CD8-positive, alpha-beta memory T cell (primary cell): ENCODE measurements at regions not wholly inside any gene's neighbourhood (a gene's known extent, or its start where the extent isn't known, plus 50 kb on each side); places are given as distances from the start of the nearest gene placed in this dataset.
"Not testable (repeated sequence)": the region's sequence is repeated elsewhere in the genome, so short reads cannot be mapped to it uniquely, and the experiment has no call there.

ENCODE experiments used
- CTCF ChIA-PET: fragments of 350-600 bp; sonication (Branson Sonifier 250); formaldehyde crosslinking; loops from one replicate; lab custom pipeline; 2021; ENCODE audit warnings: antibody characterized with exemption; lab: Charles Lee
- POLR2A ChIA-PET: fragments of 350-600 bp; sonication (Branson Sonifier 250); formaldehyde crosslinking; loops from one replicate; lab custom pipeline; 2021; ENCODE audit warnings: antibody characterized with exemption; lab: Charles Lee
- DNase-seq, 5 donors: peaks; one replicate each; pipeline versions ENCODE4 v3.0.0 to v3.0.0-alpha.2; 2020 to 2022; ENCODE audit warnings: mixed read lengths in 1 of 5
- H3K27ac ChIP-seq: one replicate; pipeline ENCODE4 v1.7.0; 2013; ENCODE audit warnings: low read depth, mild to moderate bottlenecking, low read length, moderate library complexity
- H3K27me3 ChIP-seq: 2 replicates; pipeline ENCODE4 v1.7.0; 2013; ENCODE audit warnings: low read length, mild to moderate bottlenecking; ENCODE audit not compliant: insufficient read depth, poor library complexity, severe bottlenecking
- H3K36me3 ChIP-seq: 2 replicates; pipeline ENCODE4 v1.7.0; 2013; ENCODE audit warnings: mild to moderate bottlenecking, low read length, moderate library complexity; ENCODE audit not compliant: insufficient read depth
- H3K4me1 ChIP-seq: 2 replicates; pipeline ENCODE4 v1.7.0; 2013; ENCODE audit warnings: mild to moderate bottlenecking, low read length, moderate library complexity; ENCODE audit not compliant: insufficient read depth
- H3K4me3 ChIP-seq: 2 replicates; pipeline ENCODE4 v1.7.0; 2013; ENCODE audit warnings: mild to moderate bottlenecking, low read length
- H3K9me3 ChIP-seq: 2 replicates; pipeline ENCODE4 v1.7.0; 2013; ENCODE audit warnings: mild to moderate bottlenecking, low read length
- H3K27ac Mint-ChIP-seq, 8 donors: one replicate each; pipeline ENCODE4 v1.8.0; 2020 to 2021; ENCODE audit warnings: mixed read lengths in 8 of 8, mild to moderate bottlenecking in 6 of 8, inconsistent platforms in 3 of 8, moderate library complexity in 3 of 8
- H3K27me3 Mint-ChIP-seq, 2 donors: one replicate each; pipeline ENCODE4 v1.8.0; 2020 to 2021; ENCODE audit warnings: mixed read lengths in 2 of 2, mild to moderate bottlenecking in 1 of 2, moderate library complexity in 1 of 2
- H3K36me3 Mint-ChIP-seq, 3 donors: one replicate each; pipeline ENCODE4 v1.8.0; 2020 to 2021; ENCODE audit warnings: mixed read lengths in 3 of 3, inconsistent platforms in 1 of 3, mild to moderate bottlenecking in 1 of 3
- H3K4me1 Mint-ChIP-seq, 3 donors: one replicate each; pipeline ENCODE4 v1.8.0; 2020 to 2021; ENCODE audit warnings: mixed read lengths in 3 of 3, inconsistent platforms in 1 of 3, mild to moderate bottlenecking in 1 of 3
- H3K4me3 Mint-ChIP-seq, 7 donors: one replicate each; pipeline ENCODE4 v1.8.0; 2020 to 2021; ENCODE audit warnings: mixed read lengths in 7 of 7, mild to moderate bottlenecking in 6 of 7, moderate library complexity in 4 of 7, inconsistent platforms in 2 of 7
- H3K9me3 Mint-ChIP-seq, 5 donors: one replicate each; pipeline ENCODE4 v1.8.0; 2020 to 2022; ENCODE audit warnings: mixed read lengths in 5 of 5, mild to moderate bottlenecking in 3 of 5, moderate library complexity in 2 of 5, inconsistent platforms in 1 of 5

- POLR2A ChIA-PET = no interaction called here
- Mint-ChIP-seq H3K4me1 (no peaks in the 10 kb centered on the region), H3K36me3 (peaks cover 0 to 8% (median 0%) of the 10 kb centered on the region in 3 donors), H3K27ac (no peak overlapping the region), H3K9me3 (no peaks in the 10 kb centered on the region), H3K4me3 (no peak overlapping the region), H3K27me3 (peaks cover 3 to 11% of the 10 kb centered on the region in 2 donors)
- H3K36me3 ChIP-seq = no peaks in the 10 kb centered on the region
- no peaks in the 10 kb centered on the region for H3K27me3 ChIP-seq
- no peak for DNase-seq
- H3K4me3 ChIP-seq = no peak overlapping the region
- H3K9me3 ChIP-seq = no peaks in the 10 kb centered on the region
- no peak overlapping the region for H3K27ac ChIP-seq
- H3K4me1 ChIP-seq = no peaks in the 10 kb centered on the region
- CTCF ChIA-PET = interaction anchor here (3.5 kb wide), 1 partner anchor 8 kb away, joined by 18 read pairs; no protein-coding TSS in a partner anchor
Measured at GRCh38 chr6:3970097-3970496, 108.8 kb downstream of the FAM217A start.

GRCh38 chr6:3973152-3973551 is 105.8 kb downstream of the FAM217A start:
- H3K27ac Mint-ChIP-seq, DNase-seq, H3K9me3 Mint-ChIP-seq, H3K4me3 ChIP-seq, H3K4me1 ChIP-seq, H3K4me3 Mint-ChIP-seq, H3K9me3 ChIP-seq, H3K36me3 Mint-ChIP-seq, H3K36me3 ChIP-seq, H3K27me3 Mint-ChIP-seq, H3K4me1 Mint-ChIP-seq, H3K27me3 ChIP-seq, POLR2A ChIA-PET, H3K27ac ChIP-seq, CTCF ChIA-PET: not testable (repeated sequence)

GRCh38 chr6:3977875-3978711 is 100.8 kb downstream of the FAM217A start:
- no peak overlapping the region for H3K4me3 ChIP-seq
- Mint-ChIP-seq H3K9me3 (peaks cover 0 to 4% (median 0%) of the 10 kb centered on the region in 5 donors), H3K4me1 (peaks cover 7 to 12% (median 9%) of the 10 kb centered on the region in 3 donors), H3K27ac (peak overlapping the region in 6 of 8 donors; percentile 6 to 75 (median 46)), H3K36me3 (peaks cover 4 to 8% (median 5%) of the 10 kb centered on the region in 3 donors), H3K27me3 (peaks cover 2 to 3% of the 10 kb centered on the region in 2 donors), H3K4me3 (peak overlapping the region; percentile 1 to 86 (median 59))
- H3K4me1 ChIP-seq = no peaks in the 10 kb centered on the region
- no peaks in the 10 kb centered on the region for H3K36me3 ChIP-seq
- no peaks in the 10 kb centered on the region for H3K9me3 ChIP-seq
- CTCF ChIA-PET = interaction anchor here (0.7 to 2.6 kb wide), 34 partner anchors 8 to 709 kb away, joined by 3 to 28 read pairs (median 6); partner anchors contain the start of gene FAM50B
- H3K27me3 ChIP-seq = no peaks in the 10 kb centered on the region
- peak; percentile 1 to 63 (median 42) for DNase-seq
- no peak overlapping the region for H3K27ac ChIP-seq
- POLR2A ChIA-PET = interaction anchor here (0.6 kb wide), 1 partner anchor 43 kb away, joined by 3 read pairs; a partner anchor contains a TSS

- H3K4me3 Mint-ChIP-seq, H3K27ac ChIP-seq, H3K9me3 Mint-ChIP-seq, H3K4me3 ChIP-seq, H3K36me3 ChIP-seq, H3K9me3 ChIP-seq, H3K27ac Mint-ChIP-seq, H3K4me1 ChIP-seq, H3K27me3 Mint-ChIP-seq, POLR2A ChIA-PET, H3K27me3 ChIP-seq, DNase-seq: not testable (repeated sequence)
- Mint-ChIP-seq H3K4me1 (peaks cover 7 to 12% (median 9%) of the 10 kb centered on the region in 3 donors), H3K36me3 (peaks cover 4 to 11% (median 9%) of the 10 kb centered on the region in 3 donors)
- CTCF ChIA-PET = interaction anchor here (0.5 to 2.6 kb wide), 21 partner anchors 10 to 852 kb away, joined by 3 to 28 read pairs (median 8); partner anchors contain the start of gene FAM50B
Measured at GRCh38 chr6:3978966-3979365, 100.0 kb downstream of the FAM217A start.

GRCh38 chr6:3981917-3982316 is 97.0 kb downstream of the FAM217A start:
- peaks cover 0 to 2% of the 10 kb centered on the region in 2 donors for H3K27me3 Mint-ChIP-seq
- CTCF ChIA-PET = no interaction called here

GRCh38 chr6:3983778-3984177 is 95.2 kb downstream of the FAM217A start:
- no peak overlapping the region for H3K27ac ChIP-seq
- H3K27me3 ChIP-seq = no peaks in the 10 kb centered on the region
- H3K36me3 ChIP-seq = no peaks in the 10 kb centered on the region
- Mint-ChIP-seq H3K36me3 (peaks cover 9 to 22% (median 10%) of the 10 kb centered on the region in 3 donors), H3K4me3 (no peak overlapping the region), H3K9me3 (peaks cover 0 to 4% (median 0%) of the 10 kb centered on the region in 5 donors), H3K4me1 (peaks cover 0 to 14% (median 9%) of the 10 kb centered on the region in 3 donors), H3K27me3 (peaks cover 0 to 2% of the 10 kb centered on the region in 2 donors), H3K27ac (no peak overlapping the region)
- no peak overlapping the region for H3K4me3 ChIP-seq
- no peaks in the 10 kb centered on the region for H3K9me3 ChIP-seq
- H3K4me1 ChIP-seq = no peaks in the 10 kb centered on the region
- ChIA-PET CTCF (no interaction called here), POLR2A (no interaction called here)
- DNase-seq = no peak

More at GRCh38 chr6:3981917-3982316, 97.0 kb downstream of the FAM217A start:
- H3K9me3 Mint-ChIP-seq = peaks cover 0 to 4% (median 0%) of the 10 kb centered on the region in 5 donors
- Histone ChIP-seq H3K27me3 (no peaks in the 10 kb centered on the region), H3K4me1 (no peaks in the 10 kb centered on the region), H3K4me3 (no peak overlapping the region), H3K27ac (no peak overlapping the region), H3K9me3 (no peaks in the 10 kb centered on the region), H3K36me3 (no peaks in the 10 kb centered on the region)
- no peak for DNase-seq
- peaks cover 7 to 12% (median 10%) of the 10 kb centered on the region in 3 donors for H3K36me3 Mint-ChIP-seq
- H3K4me3 Mint-ChIP-seq = no peak overlapping the region
- POLR2A ChIA-PET = no interaction called here
- H3K27ac Mint-ChIP-seq = no peak overlapping the region
- H3K4me1 Mint-ChIP-seq = peaks cover 9 to 18% (median 11%) of the 10 kb centered on the region in 3 donors

GRCh38 chr6:3984494-3984893 is 94.4 kb downstream of the FAM217A start:
- ChIA-PET CTCF (no interaction called here), POLR2A (no interaction called here)
- no peak overlapping the region for H3K4me3 Mint-ChIP-seq

GRCh38 chr6:3986241-3986640 is 92.7 kb downstream of the FAM217A start:
- peaks cover 12 to 21% (median 15%) of the 10 kb centered on the region in 3 donors for H3K4me1 Mint-ChIP-seq
- peaks cover 0 to 2% of the 10 kb centered on the region in 2 donors for H3K27me3 Mint-ChIP-seq
- peak overlapping the region in 2 of 8 donors; percentile 64 to 84 for H3K27ac Mint-ChIP-seq
- H3K36me3 Mint-ChIP-seq = peaks cover 9 to 20% (median 10%) of the 10 kb centered on the region in 3 donors
- peaks cover 0 to 4% (median 0%) of the 10 kb centered on the region in 5 donors for H3K9me3 Mint-ChIP-seq
- POLR2A ChIA-PET = interaction anchor here (0.7 kb wide), 1 partner anchor 1154 kb away, joined by 6 read pairs; no protein-coding TSS in a partner anchor
- no peak overlapping the region for H3K4me3 Mint-ChIP-seq
- Histone ChIP-seq H3K36me3 (no peaks in the 10 kb centered on the region), H3K4me3 (no peak overlapping the region), H3K9me3 (no peaks in the 10 kb centered on the region), H3K27me3 (no peaks in the 10 kb centered on the region), H3K27ac (no peak overlapping the region), H3K4me1 (no peaks in the 10 kb centered on the region)
- CTCF ChIA-PET = interaction anchor here (1.1 to 2.0 kb wide), 3 partner anchors 9 to 72 kb away, joined by 3 to 9 read pairs (median 5); a partner anchor contains a TSS
- no peak for DNase-seq

More at GRCh38 chr6:3984494-3984893, 94.4 kb downstream of the FAM217A start:
- no peaks in the 10 kb centered on the region for H3K9me3 ChIP-seq
- H3K27me3 ChIP-seq = no peaks in the 10 kb centered on the region
- DNase-seq = no peak
- Mint-ChIP-seq H3K27ac (no peak overlapping the region), H3K27me3 (peaks cover 0 to 2% of the 10 kb centered on the region in 2 donors), H3K9me3 (peaks cover 0 to 4% (median 0%) of the 10 kb centered on the region in 5 donors), H3K4me1 (peaks cover 3 to 14% (median 9%) of the 10 kb centered on the region in 3 donors), H3K36me3 (peaks cover 9 to 22% (median 10%) of the 10 kb centered on the region in 3 donors)
- H3K4me1 ChIP-seq = no peaks in the 10 kb centered on the region
- no peaks in the 10 kb centered on the region for H3K36me3 ChIP-seq
- no peak overlapping the region for H3K27ac ChIP-seq
- H3K4me3 ChIP-seq = no peak overlapping the region
